DMS 273 treated with DMSO at 0.1 percent for 48 hours (cell line): ENCODE measurements at regions not wholly inside any gene's neighbourhood (a gene's known extent, or its start where the extent isn't known, plus 50 kb on each side); places are given as distances from the start of the nearest gene placed in this dataset.

ENCODE experiments used
- DNase-seq: peaks from one replicate; lab custom pipeline; 2025; lab: John Stamatoyannopoulos, UW

DNA sequence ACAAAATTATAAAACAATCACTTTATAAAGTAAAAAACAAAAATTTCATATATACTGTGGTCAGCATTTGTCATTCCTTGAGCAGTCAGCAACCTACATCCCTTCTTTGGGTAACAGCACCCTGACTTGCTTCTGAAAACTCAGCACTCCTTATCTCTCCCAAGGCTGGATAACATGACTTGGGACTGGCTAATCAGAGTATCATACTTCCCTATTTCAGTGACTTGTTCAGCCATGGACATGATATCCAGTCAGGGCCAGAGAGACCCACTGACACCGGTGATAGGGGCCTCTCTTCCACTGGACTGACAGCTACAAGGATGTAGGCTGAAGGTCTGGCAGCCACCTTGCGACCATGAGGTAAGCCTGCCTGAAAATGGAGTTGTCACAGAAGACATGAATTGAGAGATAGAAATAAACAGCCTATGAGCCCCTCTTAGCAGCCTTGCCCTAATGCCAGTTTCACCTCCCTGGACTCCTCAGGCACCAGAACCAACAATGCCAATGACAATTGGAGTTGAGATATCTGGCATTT, 84.4 kb upstream of the NEBL start:
- no peak for DNase-seq

DNA sequence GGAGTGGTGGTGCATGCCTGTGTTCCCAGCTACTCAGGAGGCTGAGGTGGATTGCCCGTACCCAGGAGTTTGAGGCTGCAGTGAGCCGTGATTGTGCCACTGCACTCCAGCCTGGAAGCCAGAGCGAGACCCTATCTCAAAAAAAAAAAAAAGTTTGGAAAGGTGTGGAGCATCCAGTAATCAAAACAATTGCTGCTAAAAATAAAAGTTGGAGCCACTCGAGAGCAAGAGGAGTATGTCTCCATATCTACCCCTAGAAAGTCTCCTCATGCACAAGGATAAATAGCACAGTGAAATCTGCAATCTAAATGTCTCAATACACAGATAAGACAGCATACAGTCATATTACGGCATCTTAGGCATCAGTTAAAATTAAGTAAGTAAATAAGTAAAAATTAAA, 81.5 kb upstream of the NEBL start:
- DNase-seq, result no peak

DNA sequence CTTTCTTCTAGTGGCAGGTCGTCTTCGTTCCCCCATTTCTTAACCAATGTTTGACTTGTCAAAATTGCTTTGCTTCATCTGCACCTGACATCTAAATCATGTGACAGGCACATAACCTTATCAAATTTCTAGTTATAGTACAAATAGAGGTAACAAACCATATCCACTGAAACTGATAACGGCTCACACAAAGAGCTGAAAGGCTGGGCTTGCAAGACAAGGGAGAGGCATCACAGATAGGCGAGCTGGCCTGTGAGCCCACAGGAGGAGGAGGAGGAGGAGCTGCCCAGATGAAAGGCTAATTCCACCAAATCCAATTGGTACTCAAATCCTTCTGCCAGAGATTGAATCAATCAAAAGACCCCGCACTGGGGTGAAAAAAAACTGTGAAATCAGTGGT, 80.2 kb upstream of the NEBL start:
- DNase-seq, result no peak

DNA sequence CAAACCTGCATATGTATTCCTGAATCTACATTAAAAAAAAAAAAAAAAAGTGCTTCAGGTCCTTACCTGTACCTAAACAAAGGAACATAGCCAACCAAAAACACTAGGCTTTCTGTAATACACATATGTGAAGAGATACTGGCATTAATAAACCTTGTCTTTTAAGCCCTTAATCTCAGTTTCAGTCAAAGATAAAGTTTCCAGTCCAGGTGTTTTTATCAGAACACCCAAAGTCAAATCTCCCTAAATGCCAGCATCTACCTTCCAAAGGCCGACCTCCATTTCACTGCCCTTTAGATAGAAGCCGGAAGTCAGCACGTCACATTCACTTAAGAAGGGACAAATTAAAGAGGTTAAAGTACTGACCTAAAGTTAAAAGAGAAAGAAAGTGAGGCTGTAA, 79.8 kb upstream of the NEBL start:
- DNase-seq, result no peak

DNA sequence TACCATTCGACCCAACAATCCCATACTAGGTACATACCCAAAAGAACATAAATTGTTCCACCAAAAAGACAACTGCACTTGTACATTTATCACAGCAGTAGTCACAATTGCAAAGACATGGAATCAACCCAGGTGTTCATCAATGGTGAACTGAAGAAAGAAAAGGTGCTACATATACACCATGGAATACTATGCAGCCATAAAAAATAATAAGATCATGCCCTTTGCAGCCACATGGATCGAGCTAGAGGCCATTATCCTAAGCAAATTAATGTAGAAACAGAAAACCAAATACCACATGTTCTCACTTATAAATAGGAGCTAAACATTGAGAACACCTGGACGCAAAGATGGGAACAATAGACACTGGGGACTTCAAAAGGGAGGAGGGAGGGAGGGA, 79.3 kb upstream of the NEBL start:
- no peak for DNase-seq

DNA sequence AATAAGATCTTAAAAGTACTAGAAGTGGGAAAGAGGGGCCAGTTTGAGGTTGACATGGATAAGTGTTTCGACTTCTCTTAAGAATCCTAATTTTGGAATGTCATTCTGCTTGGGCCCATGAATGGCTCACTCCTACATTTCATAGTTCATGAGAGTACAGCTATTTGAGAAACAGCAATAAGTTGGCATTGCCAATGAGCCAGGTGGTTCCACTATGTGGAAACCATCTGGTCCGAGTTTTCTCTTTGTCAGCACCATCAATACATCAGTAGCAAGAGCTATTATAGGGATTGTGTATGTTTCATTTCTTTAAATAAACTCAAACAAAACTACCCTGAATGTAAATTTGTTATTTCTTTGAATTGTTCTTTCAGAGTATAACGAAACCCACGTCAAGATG, 78.1 kb upstream of the NEBL start:
- no peak for DNase-seq

DNA sequence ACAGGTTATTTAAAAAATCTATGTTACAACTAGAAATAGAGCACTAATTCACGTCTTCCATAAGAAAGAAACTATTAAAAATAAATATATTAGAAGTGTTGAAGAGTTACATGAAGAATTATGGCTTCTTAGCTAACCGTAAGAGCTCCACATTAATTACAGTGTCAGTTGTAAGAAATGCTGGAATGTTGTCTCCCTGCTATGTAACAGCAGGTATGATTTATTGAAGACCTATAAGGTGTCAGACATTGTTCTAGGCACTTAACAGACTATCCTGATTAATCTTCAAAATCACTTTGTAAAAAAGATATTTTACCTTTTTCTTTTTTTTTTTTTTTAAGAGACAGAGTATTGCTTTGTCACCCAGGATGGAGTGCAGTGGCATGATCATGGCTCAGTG, 75.8 kb upstream of the NEBL start:
- DNase-seq, result no peak

DNA sequence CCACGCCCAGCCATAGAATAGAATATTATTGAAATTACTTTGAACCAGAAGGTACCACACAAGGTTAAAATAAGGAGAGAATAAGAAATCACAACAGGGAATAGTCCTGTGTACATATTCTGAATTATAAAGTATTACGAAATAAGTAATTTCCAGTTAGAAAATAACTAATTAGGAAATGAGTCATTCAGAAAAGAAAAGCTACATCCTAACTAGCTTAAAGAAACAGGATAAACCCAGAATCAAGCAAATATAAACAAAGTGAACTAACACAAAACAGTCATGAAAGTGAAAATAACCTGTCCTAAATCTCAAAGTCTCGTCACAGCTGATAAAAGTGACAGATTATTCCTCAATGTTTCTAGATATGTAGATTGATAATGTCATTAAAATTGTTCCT, 74.8 kb upstream of the NEBL start:
- no peak for DNase-seq

DNA sequence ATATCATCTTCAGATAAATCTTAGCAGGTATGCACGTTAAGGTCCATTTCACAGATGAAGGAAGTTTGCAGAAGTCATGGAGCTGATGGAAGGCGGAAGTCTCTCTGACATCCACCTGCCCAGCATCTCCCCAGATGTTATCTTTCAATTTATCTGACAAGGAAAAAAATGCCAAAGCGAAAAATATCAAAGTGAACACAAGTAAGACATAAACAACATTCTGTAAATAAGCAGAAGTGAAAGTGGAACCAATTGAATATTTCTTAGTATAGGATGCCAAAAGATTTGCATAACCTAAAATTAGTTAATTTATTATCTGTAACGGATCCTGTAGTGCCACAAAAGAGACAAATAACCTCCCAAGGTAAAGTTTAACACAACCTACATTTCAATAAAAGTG, 73.6 kb upstream of the NEBL start:
- DNase-seq, result no peak

DNA sequence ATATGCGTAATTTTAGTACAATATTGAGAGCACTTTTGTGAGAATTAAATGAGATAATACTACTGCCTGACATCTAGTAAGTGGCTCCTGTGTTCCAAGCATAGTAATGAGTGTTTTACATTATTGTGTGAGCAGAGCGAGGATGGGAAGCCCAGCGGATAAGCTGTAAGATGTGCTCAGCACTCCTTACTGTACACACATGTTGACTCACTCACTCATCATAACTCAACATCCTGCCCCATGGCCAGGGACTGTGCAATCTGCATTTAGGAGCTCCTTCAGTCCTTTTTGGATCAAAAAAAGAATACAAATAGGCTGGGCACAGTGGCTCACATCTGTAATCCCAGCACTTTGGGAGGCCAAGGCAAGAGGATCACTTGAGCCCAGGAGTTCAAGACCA, 72.9 kb upstream of the NEBL start:
- DNase-seq, result no peak

DNA sequence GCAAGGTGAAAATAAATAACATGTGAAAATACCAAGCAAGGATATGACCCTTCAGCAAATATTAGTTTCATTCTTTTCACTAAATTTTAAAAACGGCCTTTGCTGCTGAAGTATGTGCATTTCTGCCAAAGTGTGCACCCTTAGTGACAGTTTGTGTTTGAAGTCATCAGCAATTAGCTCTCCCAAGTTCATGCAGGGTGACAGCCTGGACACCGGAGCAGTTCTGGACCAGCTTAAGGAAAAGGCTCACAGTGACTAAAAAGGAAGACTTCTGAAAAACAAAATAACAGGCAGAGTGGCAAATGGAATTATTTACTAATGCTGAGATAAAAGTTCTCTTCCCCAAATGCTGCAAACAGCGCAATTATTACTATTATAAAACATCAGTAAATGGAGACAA, 69.3 kb upstream of the NEBL start:
- no peak for DNase-seq

DNA sequence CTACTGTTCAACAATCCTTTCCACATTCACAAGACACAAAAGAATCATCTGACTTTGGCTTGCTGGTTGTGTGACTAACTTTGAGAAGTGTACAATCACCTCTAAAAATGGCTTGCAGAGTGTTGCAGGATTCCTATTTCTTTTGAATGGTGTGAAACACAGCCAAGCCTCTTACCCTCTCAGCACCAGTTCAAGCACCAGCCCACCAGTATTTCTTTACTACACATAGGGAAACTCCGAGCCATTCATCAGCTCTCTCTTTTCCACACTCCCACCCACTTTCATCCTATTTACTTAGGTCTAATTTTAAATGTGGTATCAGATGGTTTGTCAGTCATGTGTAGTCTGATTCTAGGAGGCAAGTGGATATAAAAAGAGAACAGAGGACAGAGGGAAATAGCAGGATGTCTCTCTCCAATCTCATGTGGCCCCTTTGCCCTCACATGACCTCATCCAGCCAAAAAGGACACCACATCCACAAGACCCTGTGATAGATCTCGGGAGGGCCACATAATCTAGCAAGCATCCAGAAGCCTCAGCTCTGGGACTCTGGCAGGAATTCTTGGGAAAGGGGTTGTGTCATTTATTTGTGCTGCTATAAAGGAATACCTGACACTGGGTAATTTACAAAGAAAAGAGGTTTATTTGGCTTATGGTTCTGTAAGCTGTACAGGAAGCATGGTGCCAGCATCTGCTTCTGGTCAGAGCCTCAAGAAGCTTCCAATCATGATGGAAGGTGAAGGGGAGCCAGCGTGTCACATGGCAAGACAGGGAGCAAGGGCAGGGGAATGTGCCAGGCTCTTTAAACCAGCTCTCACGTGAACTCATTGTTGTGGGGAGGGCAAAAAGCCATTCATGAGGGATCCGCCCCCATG, 66.8 kb upstream of the NEBL start:
- DNase-seq, result no peak

DNA sequence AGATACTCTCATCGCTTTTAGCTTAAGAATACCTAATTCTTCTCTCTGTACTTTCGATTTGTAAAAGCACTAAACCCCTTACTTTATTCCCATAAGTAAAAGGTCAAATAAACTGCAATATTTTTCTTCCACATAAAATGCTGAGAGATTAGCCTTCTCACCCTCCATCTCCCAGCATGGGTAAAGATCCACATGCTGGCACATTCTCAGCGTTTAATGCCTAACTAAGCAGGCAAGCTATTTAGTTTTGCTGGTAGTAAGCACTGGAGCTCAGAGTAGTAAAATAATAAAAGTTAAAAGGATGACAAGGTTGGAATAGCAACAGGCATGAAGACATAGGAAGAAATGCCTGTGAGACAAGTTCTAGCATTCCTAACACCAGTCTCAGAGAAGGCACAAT, 65.9 kb upstream of the NEBL start:
- DNase-seq, result no peak

DNA sequence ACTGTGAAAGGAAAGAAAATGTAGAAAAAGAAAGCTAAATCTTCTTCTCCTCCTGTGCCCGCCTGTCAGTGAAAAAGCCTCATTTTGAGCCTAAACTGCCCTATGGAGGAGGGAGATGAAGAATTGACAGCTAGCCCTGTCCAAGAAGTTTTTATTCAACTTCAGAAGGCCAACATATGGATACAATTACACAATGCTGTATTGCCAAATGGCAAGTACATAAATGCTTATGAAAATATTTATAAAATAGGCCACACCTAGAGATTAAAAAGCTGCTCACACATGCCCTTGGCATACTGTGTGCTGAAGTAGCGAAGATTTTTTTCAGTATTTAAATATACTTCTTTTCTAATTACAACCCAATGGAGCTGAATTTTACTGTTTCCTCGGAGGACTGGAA, 65.1 kb upstream of the NEBL start:
- DNase-seq, result no peak

DNA sequence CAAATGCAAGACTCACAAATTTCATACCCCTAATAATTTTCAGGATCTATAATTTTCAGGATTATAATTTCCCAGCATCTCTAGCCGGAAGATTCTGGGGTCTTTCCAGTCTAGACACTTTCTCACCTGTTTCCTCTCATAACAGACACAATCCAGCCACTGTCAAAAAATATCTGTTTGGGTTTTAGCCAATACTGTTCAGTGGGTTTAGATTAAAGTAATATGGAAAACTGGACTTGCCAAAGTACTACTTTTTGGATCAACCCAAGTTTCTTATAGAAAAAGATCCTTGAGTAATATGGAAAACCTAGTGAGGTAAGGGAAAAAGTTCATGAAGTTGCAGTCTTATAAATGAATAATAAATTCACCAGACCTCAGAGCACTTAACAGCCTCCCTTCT, 62.1 kb upstream of the NEBL start:
- no peak for DNase-seq

DNA sequence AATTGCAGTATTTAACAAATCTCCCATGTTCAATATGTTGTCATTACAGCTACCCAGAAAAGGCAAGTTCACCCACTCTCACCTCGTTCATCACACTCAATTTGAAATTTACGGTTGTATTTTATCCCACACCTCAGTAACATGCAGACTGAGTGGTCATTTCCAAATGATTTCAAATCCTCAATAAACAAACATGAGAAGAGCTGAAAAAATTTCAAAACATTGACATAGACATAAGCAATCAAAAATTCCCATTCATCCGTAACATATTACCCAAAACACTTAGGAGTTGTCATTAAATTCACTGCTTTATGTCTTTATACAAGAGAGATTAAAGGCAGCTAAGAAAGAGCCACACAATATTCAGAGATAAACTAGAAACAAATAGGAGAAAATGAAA, 61.7 kb upstream of the NEBL start:
- DNase-seq, result no peak

DNA sequence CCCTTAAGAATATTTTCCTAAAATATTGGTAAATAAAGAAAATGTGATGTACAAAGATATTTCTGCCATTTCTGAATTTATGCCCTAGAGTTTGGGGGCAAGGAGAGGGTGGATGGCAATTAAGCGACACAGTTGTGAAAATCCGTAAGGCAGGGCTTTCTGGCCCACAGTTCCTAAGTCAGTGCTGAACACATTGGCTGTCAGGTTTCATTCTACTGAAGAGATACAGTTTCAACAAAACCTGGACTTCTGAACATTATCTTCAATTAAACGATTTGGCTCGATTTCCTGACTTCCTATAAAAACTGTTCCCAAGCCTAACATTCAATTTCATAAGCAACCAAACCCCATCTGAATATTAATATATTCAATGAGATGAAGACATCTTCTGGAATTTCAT, 61.1 kb upstream of the NEBL start:
- no peak for DNase-seq

DNA sequence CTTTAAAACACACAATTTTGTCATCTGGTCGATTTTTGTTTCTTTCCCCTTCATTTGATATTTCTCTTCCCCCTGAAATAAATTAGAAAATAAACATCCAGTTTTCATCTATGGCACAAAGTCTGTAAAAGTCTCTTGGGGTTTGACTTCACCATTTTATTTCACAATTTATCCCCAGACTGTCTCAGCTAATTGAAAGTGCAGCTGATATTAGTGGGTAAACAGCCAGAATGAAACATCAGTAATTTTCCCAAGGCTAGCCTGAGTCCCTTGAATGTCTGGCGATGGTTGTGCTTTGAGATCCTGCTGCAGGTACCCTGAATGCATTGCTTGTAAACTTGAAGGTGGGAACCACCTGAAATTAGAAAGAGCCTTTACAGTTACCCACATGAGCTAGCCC, 60.6 kb upstream of the NEBL start:
- no peak for DNase-seq

DNA sequence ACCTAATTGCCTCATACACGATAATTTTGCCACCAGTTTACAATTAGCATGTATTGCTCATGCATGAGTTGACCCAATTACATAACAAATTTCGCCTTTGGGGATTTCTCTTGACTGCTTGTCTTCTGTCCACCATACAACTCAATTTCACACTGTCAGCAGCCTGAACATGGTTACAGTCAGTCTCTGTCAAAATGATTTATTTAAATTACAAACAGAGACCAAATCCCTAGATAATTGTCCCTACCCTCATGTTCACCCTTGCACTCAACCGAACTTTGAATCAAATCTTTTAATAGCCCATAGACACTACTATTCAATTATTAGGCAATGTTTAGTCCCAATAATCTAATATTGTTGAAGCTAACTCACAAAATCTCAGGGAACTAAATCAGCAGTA, 59.7 kb upstream of the NEBL start:
- DNase-seq, result no peak

DNA sequence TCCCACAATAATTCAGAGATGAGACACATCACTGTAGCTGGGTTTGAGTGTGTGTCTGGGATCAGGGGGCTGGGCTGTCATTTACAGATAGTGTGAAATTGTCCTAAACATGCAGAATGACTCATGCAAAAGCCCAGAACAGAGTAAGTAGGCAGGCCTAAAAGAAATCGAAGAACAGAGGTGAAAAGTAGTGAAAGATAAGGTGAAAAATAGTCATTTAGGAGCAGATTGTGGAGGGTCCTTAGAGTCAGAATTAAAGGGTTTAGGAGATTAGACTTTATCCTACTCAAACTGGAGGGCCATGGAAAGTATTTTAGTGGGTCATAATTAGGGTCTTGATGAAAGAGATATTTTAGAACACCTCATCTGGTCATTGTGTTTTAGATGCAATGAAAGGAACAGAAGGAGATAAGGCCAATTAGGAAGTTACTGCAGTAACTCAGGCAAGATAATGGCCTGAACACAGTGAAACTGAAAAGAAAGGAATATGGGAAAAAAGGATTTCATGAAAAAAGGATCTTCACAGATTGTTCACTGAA, 58.3 kb upstream of the NEBL start:
- DNase-seq, result no peak

DNA sequence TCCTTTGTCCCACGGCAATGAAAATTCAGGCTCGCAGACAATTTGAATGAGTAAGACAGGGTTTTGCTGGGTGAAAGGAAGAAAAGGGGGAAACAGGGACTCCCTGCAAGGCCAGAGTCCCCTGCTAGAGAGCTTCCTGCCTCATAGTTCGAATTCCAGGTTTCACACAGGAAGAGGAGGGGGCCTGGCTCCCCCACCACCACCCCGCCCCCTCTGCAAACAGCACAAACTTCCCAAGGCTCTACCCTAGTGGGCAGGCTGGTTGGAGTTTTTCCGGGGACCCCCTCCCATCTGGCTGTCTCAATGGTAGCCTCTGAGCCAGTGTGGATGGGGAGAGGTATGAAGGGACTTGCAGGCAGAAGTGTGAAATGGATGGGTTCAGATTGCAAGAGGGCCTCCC, 57.4 kb upstream of the NEBL start:
- DNase-seq, result no peak

DNA sequence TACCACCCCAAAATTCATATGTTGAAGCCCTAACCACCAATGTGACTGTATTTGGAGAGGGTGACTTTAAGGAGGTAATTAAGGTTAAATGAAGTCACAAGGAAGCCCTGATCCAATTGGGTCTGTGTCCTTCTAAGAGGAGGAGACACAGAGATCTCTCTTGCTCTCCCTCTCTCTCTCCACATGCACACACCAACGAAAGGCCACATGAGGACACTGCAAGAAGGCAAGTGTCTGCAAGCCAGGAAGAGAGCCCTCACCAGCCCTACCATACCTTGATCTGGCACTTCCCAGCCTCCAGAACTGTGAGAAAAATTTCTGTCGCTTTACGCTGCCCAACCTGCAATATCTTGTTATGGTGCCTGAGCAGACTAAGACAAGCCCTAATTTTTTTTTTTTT, 56.0 kb upstream of the NEBL start:
- DNase-seq, result no peak

DNA sequence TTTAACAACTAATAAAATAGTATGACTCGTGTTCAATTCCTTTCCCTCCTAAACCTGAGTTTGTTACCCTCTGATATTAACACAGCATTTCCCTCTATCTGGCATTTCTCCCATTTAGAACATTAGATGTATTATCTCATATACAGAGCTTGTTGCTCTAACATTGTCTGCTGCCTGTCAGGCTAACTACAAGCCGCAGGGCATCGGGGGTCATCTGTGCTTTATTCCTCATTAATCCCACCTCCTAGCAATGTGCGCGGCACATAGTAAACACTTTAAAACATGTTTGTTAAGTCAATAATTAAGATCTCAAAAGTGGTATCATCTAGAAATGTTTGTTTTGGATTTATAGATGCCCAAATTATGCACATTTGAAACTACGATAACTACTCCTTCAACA, 52.9 kb upstream of the NEBL start:
- DNase-seq, result no peak
